ENCODE measurements at regions not wholly inside any gene's neighbourhood (a gene's known extent, or its start where the extent isn't known, plus 50 kb on each side); places are given as distances from the start of the nearest gene placed in this dataset.

GRCh38 chr13:106796280-106797047 lies 228.5 kb upstream of the ARGLU1 start:
- H3K27me3 ChIP-seq (ENCODE audit: control insufficient read depth, insufficient read depth, low read length) = no peaks in the 10 kb centered on the region
- TF ChIP-seq, protein P1, sequence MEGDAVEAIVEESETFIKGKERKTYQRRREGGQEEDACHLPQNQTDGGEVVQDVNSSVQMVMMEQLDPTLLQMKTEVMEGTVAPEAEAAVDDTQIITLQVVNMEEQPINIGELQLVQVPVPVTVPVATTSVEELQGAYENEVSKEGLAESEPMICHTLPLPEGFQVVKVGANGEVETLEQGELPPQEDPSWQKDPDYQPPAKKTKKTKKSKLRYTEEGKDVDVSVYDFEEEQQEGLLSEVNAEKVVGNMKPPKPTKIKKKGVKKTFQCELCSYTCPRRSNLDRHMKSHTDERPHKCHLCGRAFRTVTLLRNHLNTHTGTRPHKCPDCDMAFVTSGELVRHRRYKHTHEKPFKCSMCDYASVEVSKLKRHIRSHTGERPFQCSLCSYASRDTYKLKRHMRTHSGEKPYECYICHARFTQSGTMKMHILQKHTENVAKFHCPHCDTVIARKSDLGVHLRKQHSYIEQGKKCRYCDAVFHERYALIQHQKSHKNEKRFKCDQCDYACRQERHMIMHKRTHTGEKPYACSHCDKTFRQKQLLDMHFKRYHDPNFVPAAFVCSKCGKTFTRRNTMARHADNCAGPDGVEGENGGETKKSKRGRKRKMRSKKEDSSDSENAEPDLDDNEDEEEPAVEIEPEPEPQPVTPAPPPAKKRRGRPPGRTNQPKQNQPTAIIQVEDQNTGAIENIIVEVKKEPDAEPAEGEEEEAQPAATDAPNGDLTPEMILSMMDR (IDR thresholded peaks at IDR 0.05; ENCODE audit: insufficient read depth, low read length, severe bottlenecking) = no peak
- DNase-seq (ENCODE audit: low read depth) = no peak

DNA sequence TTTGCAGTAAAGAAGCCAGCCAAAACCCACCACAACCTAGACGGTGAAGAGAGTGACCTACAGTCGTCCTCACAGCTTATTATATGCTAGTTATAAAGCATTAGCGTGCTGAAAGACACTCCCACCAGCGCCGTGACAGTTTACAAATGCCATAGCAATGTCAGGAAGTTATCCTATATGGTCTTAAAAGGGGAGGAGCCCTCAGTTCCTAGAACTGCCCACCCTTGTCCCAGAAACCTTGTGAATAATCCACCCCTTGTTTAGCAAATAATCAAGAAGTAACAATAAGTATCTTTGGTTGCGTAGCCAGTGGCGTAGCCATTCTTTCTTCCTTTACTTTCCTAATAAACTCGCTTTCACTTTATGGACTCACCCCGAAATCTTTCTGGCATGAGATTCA lies 227.9 kb upstream of the ARGLU1 start:
- Histone ChIP-seq H3K27me3 (ENCODE audit: control insufficient read depth, insufficient read depth, low read length) (no peaks in the 10 kb centered on the region), H3K4me3 (ENCODE audit: low read depth, low read length) (no peak overlapping the region), H3K36me3 (ENCODE audit: control insufficient read depth, insufficient read depth, low read length) (no peaks in the 10 kb centered on the region)
- DNase-seq (ENCODE audit: low read depth) = no peak
- no peak for FAIRE-seq
- TF ChIP-seq, protein P1 (IDR thresholded peaks at IDR 0.05; ENCODE audit: insufficient read depth, low read length, severe bottlenecking) = no peak

More at GRCh38 chr13:106796280-106797047, 228.5 kb upstream of the ARGLU1 start:
- FAIRE-seq = no peak
- Histone ChIP-seq H3K36me3 (ENCODE audit: control insufficient read depth, insufficient read depth, low read length) (no peaks in the 10 kb centered on the region), H3K4me3 (ENCODE audit: low read depth, low read length) (no peak overlapping the region)

DNA sequence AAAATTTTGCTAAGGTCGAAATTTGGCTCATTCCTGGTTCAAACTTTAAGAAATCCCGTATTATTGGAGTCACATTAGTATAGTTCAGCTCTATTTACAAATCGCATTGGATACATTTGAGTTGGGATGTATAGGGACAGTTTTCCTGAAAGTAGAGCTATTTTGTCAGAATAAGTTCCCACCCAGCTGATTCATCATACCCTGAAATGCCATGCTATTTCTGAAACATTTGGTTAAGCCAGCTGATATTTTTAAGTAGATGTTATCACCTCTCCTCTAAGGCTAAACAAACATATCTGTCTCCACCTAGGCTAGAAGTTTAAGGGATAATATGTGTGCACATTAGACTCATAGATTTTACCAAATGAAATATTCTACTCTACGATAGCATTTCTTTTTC lies 226.2 kb upstream of the ARGLU1 start:
- no peak for FAIRE-seq
- no peaks in the 10 kb centered on the region for H3K36me3 ChIP-seq (ENCODE audit: control insufficient read depth, insufficient read depth, low read length)
- no peaks in the 10 kb centered on the region for H3K27me3 ChIP-seq (ENCODE audit: control insufficient read depth, insufficient read depth, low read length)
- H3K4me3 ChIP-seq (ENCODE audit: low read depth, low read length) = no peak overlapping the region
- no peak for DNase-seq (ENCODE audit: low read depth)
- TF ChIP-seq, protein P1 (IDR thresholded peaks at IDR 0.05; ENCODE audit: insufficient read depth, low read length, severe bottlenecking) = no peak

- Histone ChIP-seq H3K36me3 (ENCODE audit: control insufficient read depth, insufficient read depth, low read length) (no peaks in the 10 kb centered on the region), H3K4me3 (ENCODE audit: low read depth, low read length) (no peak overlapping the region), H3K27me3 (ENCODE audit: control insufficient read depth, insufficient read depth, low read length) (no peaks in the 10 kb centered on the region)
- TF ChIP-seq, protein P1 (IDR thresholded peaks at IDR 0.05; ENCODE audit: insufficient read depth, low read length, severe bottlenecking) = no peak
- no peak for FAIRE-seq
- no peak for DNase-seq (ENCODE audit: low read depth)
Observed at GRCh38 chr13:106789911-106790310, 222.0 kb upstream of the ARGLU1 start.

- TF ChIP-seq, protein P1 (IDR thresholded peaks at IDR 0.05; ENCODE audit: insufficient read depth, low read length, severe bottlenecking) = no peak
- H3K27me3 ChIP-seq (ENCODE audit: control insufficient read depth, insufficient read depth, low read length) = no peaks in the 10 kb centered on the region
- no peak for DNase-seq (ENCODE audit: low read depth)
- H3K36me3 ChIP-seq (ENCODE audit: control insufficient read depth, insufficient read depth, low read length) = no peaks in the 10 kb centered on the region
- no peak overlapping the region for H3K4me3 ChIP-seq (ENCODE audit: low read depth, low read length)
- no peak for FAIRE-seq
Observed at GRCh38 chr13:106786006-106786563, 218.1 kb upstream of the ARGLU1 start.

Measured in bronchial epithelial cell (primary cell).